K562 (cell line): ENCODE measurements at regions not wholly inside any gene's neighbourhood (a gene's known extent, or its start where the extent isn't known, plus 50 kb on each side); places are given as distances from the start of the nearest gene placed in this dataset.

ENCODE experiments used
- BRCA1 ChIP-seq, 2 experiments: fragments of 450-650 bp in 1 of 2; sonication (generic) in 1 of 2; formaldehyde crosslinking in 1 of 2; IDR thresholded peaks; 2 replicates each; pipeline versions ENCODE4 v1.5.0 to v1.6.1; 2017 to 2020; ENCODE audit warnings: mild to moderate bottlenecking in 1 of 2, missing genetic modification reagents in 1 of 2
- CEBPG ChIP-seq, 3 experiments: fragments of 200-800 bp in 1 of 3; sonication (Bioruptor generic) in 1 of 3; sonication (generic) in 1 of 3; formaldehyde crosslinking in 1 of 3; IDR thresholded peaks in 2 of 3; conservative IDR thresholded peaks in 1 of 3; 2 replicates each; pipeline versions ENCODE4 v1.6.1 to v1.8.0; 2016 to 2022; ENCODE audit warnings: missing compliant biosample characterization in 2 of 3, missing genetic modification characterization in 2 of 3, mild to moderate bottlenecking in 1 of 3, missing genetic modification reagents in 1 of 3
- CLOCK ChIP-seq: fragments of 250-450 bp; sonication (Bioruptor Pico); IDR thresholded peaks from 2 replicates; pipeline ENCODE4 v1.4.0; 2020; ENCODE audit warnings: mild to moderate bottlenecking, moderate library complexity, borderline replicate concordance
- GABPB1 ChIP-seq: sonication (generic); formaldehyde crosslinking; IDR thresholded peaks from 2 replicates; pipeline ENCODE4 v1.8.0; 2022; ENCODE audit warnings: mild to moderate bottlenecking, missing genetic modification reagents
- GABPB2 ChIP-seq: fragments of 250-450 bp; sonication (Bioruptor Pico); conservative IDR thresholded peaks from 2 replicates; pipeline ENCODE4 v1.5.1; 2021; ENCODE audit warnings: mild to moderate bottlenecking
- PREB ChIP-seq: sonication (generic); formaldehyde crosslinking; IDR thresholded peaks from 2 replicates; pipeline ENCODE4 v1.8.1; 2023; ENCODE audit warnings: mild to moderate bottlenecking, missing genetic modification reagents
- ZNF518B ChIP-seq: fragments of 250-450 bp; sonication (Bioruptor Pico); IDR thresholded peaks from 2 replicates; pipeline ENCODE4 v1.5.0; 2021; ENCODE audit warnings: mild to moderate bottlenecking, moderate library complexity

- no peak for TF ChIP-seq CLOCK (CRISPR knock-in tag)
- TF ChIP-seq ZNF518B (CRISPR knock-in tag): no peak
- TF ChIP-seq CEBPG (CRISPR knock-in tag; IDR thresholded peaks at IDR 0.05): no peak
- no peak for TF ChIP-seq CEBPG (tag; conservative IDR thresholded peaks at IDR 0.05 in 1 of 2, IDR thresholded peaks at IDR 0.05 in 1 of 2)
- TF ChIP-seq GABPB1: no peak
- TF ChIP-seq GABPB2: no peak
- no peak for TF ChIP-seq BRCA1 (IDR thresholded peaks at IDR 0.05)
- TF ChIP-seq BRCA1 (CRISPR knock-in tag; IDR thresholded peaks at IDR 0.05): no peak
- TF ChIP-seq PREB: no peak
Measured at GRCh38 chr16:86133847-86134375, 234.9 kb downstream of the IRF8 start (continued).
